ENCODE measurements at regions not wholly inside any gene's neighbourhood (a gene's known extent, or its start where the extent isn't known, plus 50 kb on each side); places are given as distances from the start of the nearest gene placed in this dataset.
"Not testable (repeated sequence)": the region's sequence is repeated elsewhere in the genome, so short reads cannot be mapped to it uniquely, and the experiment has no call there.

DNA sequence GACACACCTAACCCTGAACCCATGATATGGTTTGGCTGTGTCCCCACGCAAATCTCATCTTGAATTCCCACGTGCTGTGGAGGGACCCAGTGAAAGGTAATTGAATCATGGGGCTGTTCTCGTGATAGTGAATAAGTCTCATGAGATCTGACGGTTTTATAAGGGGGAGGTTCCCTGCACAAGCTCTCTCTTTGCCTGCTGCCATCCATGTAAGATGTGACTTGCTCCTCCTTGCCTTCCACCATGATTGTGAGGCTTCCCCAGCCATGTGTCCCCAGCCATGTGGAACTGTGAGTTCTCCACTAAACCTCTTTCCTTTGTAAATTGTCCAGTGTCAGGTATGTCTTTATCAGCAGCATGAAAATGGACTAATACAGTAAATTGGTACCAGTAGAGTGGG, 110.2 kb downstream of the TENT5C start:
- POLR2A ChIA-PET; H3K27ac ChIP-seq (ENCODE audit: extremely low read depth, low read depth, low read length); H3K36me3 ChIP-seq (ENCODE audit: control insufficient read depth in 2 of 2, insufficient read depth in 1 of 2, low read length in 2 of 2); H3K4me1 ChIP-seq (ENCODE audit: control insufficient read depth, insufficient read depth, low read length); H3K9me3 ChIP-seq (ENCODE audit: control insufficient read depth, insufficient read depth, low read depth, low read length); H3K4me3 ChIP-seq (ENCODE audit: low read depth, low read length): not testable (repeated sequence)
- CTCF ChIA-PET = interaction anchor here (2.2 kb wide), 1 partner anchor 38 kb away, joined by 8 read pairs; no protein-coding TSS in a partner anchor
- peak; percentile 31 for TF ChIP-seq SETDB1 (IDR thresholded peaks at IDR 0.05; ENCODE audit: insufficient read length, low read length)

DNA sequence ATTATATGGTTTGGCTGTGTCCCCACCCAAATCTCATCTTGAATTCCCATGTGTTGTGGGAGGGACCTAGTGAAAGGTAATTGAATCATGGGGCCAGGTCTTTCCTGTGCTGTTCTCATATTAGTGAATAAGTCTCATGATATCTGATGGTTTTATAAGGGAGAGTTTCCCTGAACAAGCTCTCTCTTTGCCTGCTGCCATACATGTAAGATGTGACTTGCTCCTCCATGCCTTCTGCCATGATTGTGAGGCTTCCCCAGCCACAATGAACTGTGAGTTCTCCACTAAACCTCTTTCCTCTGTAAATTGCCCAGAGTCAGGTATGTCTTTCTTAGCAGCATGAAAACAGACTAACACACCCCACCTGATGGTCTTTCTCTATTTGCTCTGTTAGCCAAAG, 112.1 kb downstream of the TENT5C start:
- H3K4me3 ChIP-seq (ENCODE audit: low read depth, low read length); H3K4me1 ChIP-seq (ENCODE audit: control insufficient read depth, insufficient read depth, low read length); H3K9me3 ChIP-seq (ENCODE audit: control insufficient read depth, insufficient read depth, low read depth, low read length); POLR2A ChIA-PET; CTCF ChIA-PET; H3K36me3 ChIP-seq (ENCODE audit: control insufficient read depth in 2 of 2, insufficient read depth in 1 of 2, low read length in 2 of 2); H3K27ac ChIP-seq (ENCODE audit: extremely low read depth, low read depth, low read length): not testable (repeated sequence)

DNA sequence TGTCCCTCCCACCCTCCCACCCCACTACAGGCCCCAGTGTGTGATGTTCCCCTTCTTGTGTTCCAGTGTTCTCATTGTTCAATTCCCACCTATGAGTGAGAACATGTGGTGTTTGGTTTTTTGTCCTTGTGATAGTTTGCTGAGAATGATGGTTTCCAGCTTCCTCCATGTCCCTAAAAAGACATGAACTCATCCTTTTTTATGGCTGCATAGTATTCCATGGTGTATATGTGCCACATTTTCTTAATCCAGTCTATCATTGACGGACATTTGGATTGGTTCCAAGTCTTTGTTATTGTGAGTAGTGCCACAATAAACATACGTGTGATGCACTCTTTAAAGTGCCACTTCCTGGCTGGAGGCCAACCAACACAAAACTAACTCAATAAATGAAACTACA, 112.7 kb downstream of the TENT5C start:
- POLR2A ChIA-PET; H3K4me3 ChIP-seq (ENCODE audit: low read depth, low read length); H3K36me3 ChIP-seq (ENCODE audit: control insufficient read depth in 2 of 2, insufficient read depth in 1 of 2, low read length in 2 of 2); H3K4me1 ChIP-seq (ENCODE audit: control insufficient read depth, insufficient read depth, low read length); H3K27ac ChIP-seq (ENCODE audit: extremely low read depth, low read depth, low read length); H3K9me3 ChIP-seq (ENCODE audit: control insufficient read depth, insufficient read depth, low read depth, low read length): not testable (repeated sequence)
- CTCF ChIA-PET = interaction anchor here (0.7 kb wide), 1 partner anchor 13 kb away, joined by 3 read pairs; no protein-coding TSS in a partner anchor
- peak; percentile 78 for TF ChIP-seq ZNF146 (tag by site-specific recombination; IDR thresholded peaks at IDR 0.05)

DNA sequence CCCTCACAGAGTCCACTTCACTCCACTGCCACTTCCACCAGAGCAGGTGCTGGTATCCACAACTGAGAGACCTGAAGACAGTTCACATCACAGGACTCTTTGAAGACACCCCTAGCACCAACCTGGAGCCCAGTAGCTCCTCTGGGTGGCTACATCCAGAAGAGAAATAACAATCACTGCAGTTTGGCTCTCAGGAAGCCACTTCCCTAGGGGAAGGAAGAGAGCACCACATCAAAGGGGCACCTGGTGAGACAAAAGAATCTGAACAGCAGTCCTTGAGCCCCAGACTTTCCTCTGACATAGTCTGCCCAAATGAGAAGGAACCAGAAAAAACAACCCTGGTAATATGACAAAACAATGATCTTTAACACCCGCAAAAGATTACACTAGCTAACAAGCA, 113.2 kb downstream of the TENT5C start:
- POLR2A ChIA-PET = no interaction called here
- no peaks in the 10 kb centered on the region for H3K9me3 ChIP-seq (ENCODE audit: control insufficient read depth, insufficient read depth, low read depth, low read length)
- CTCF ChIA-PET = interaction anchor here (0.7 kb wide), 1 partner anchor 12 kb away, joined by 3 read pairs; no protein-coding TSS in a partner anchor
- no peak overlapping the region for H3K4me3 ChIP-seq (ENCODE audit: low read depth, low read length)
- TF ChIP-seq ZSCAN16 (tag by site-specific recombination; IDR thresholded peaks at IDR 0.05) (no peak), ZNF48 (tag by site-specific recombination; IDR thresholded peaks at IDR 0.05) (no peak), ZFP37 (tag by site-specific recombination; IDR thresholded peaks at IDR 0.05) (no peak), TRIM28 (IDR thresholded peaks at IDR 0.05; ENCODE audit: borderline replicate concordance, low read length) (no peak), KLF10 (tag by site-specific recombination; IDR thresholded peaks at IDR 0.05) (no peak), ZNF324 (tag by site-specific recombination; IDR thresholded peaks at IDR 0.05) (no peak), ZBTB17 (tag by site-specific recombination; IDR thresholded peaks at IDR 0.05) (no peak), ZIC2 (tag by site-specific recombination; IDR thresholded peaks at IDR 0.05) (no peak), ZNF23 (tag by site-specific recombination; IDR thresholded peaks at IDR 0.05; ENCODE audit: borderline replicate concordance) (no peak), MZF1 (tag by site-specific recombination; IDR thresholded peaks at IDR 0.05; ENCODE audit: borderline replicate concordance) (no peak), ZBTB48 (tag by site-specific recombination; IDR thresholded peaks at IDR 0.05) (no peak)
- TF ChIP-seq, protein P1, sequence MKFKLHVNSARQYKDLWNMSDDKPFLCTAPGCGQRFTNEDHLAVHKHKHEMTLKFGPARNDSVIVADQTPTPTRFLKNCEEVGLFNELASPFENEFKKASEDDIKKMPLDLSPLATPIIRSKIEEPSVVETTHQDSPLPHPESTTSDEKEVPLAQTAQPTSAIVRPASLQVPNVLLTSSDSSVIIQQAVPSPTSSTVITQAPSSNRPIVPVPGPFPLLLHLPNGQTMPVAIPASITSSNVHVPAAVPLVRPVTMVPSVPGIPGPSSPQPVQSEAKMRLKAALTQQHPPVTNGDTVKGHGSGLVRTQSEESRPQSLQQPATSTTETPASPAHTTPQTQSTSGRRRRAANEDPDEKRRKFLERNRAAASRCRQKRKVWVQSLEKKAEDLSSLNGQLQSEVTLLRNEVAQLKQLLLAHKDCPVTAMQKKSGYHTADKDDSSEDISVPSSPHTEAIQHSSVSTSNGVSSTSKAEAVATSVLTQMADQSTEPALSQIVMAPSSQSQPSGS (tag by site-specific recombination; IDR thresholded peaks at IDR 0.05; ENCODE audit: low read depth) = no peak
- TF ChIP-seq, protein P2, sequence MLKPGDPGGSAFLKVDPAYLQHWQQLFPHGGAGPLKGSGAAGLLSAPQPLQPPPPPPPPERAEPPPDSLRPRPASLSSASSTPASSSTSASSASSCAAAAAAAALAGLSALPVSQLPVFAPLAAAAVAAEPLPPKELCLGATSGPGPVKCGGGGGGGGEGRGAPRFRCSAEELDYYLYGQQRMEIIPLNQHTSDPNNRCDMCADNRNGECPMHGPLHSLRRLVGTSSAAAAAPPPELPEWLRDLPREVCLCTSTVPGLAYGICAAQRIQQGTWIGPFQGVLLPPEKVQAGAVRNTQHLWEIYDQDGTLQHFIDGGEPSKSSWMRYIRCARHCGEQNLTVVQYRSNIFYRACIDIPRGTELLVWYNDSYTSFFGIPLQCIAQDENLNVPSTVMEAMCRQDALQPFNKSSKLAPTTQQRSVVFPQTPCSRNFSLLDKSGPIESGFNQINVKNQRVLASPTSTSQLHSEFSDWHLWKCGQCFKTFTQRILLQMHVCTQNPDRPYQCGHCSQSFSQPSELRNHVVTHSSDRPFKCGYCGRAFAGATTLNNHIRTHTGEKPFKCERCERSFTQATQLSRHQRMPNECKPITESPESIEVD (tag by site-specific recombination; IDR thresholded peaks at IDR 0.05) = no peak
- TF ChIP-seq, protein P3, sequence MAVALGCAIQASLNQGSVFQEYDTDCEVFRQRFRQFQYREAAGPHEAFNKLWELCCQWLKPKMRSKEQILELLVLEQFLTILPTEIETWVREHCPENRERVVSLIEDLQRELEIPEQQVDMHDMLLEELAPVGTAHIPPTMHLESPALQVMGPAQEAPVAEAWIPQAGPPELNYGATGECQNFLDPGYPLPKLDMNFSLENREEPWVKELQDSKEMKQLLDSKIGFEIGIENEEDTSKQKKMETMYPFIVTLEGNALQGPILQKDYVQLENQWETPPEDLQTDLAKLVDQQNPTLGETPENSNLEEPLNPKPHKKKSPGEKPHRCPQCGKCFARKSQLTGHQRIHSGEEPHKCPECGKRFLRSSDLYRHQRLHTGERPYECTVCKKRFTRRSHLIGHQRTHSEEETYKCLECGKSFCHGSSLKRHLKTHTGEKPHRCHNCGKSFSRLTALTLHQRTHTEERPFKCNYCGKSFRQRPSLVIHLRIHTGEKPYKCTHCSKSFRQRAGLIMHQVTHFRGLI (tag by site-specific recombination; IDR thresholded peaks at IDR 0.05) = no peak
- TF ChIP-seq, protein P4, sequence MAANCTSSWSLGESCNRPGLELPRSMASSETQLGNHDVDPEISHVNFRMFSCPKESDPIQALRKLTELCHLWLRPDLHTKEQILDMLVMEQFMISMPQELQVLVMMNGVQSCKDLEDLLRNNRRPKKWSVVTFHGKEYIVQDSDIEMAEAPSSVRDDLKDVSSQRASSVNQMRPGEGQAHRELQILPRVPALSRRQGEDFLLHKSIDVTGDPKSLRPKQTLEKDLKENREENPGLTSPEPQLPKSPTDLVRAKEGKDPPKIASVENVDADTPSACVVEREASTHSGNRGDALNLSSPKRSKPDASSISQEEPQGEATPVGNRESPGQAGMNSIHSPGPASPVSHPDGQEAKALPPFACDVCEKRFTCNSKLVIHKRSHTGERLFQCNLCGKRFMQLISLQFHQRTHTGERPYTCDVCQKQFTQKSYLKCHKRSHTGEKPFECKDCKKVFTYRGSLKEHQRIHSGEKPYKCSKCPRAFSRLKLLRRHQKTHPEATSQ (tag by site-specific recombination; IDR thresholded peaks at IDR 0.05) = no peak
- H3K4me1 ChIP-seq (ENCODE audit: control insufficient read depth, insufficient read depth, low read length) = no peaks in the 10 kb centered on the region
- no peaks in the 10 kb centered on the region for H3K36me3 ChIP-seq (ENCODE audit: control insufficient read depth in 2 of 2, insufficient read depth in 1 of 2, low read length in 2 of 2)
- H3K27ac ChIP-seq (ENCODE audit: extremely low read depth, low read depth, low read length) = no peak overlapping the region

Measured in HEK293 (cell line).